ENCODE measurements at regions not wholly inside any gene's neighbourhood (a gene's known extent, or its start where the extent isn't known, plus 50 kb on each side); places are given as distances from the start of the nearest gene placed in this dataset.

GRCh38 chr11:134689886-134690285 lies 277.8 kb upstream of the B3GAT1 start:
- H3K9me3 ChIP-seq, result no peaks in the 10 kb centered on the region
- no peaks in the 10 kb centered on the region for H3K36me3 ChIP-seq
- WGBS, 4 donors, result 57 to 73% (median 70%) methylated on average over 2 of the region's 2 CpGs
- no peak overlapping the region for H3K27ac ChIP-seq
- H3K27me3 ChIP-seq, result peaks cover 0 to 48% (median 6%) of the 10 kb centered on the region in 9 donors
- TF ChIP-seq CTCF (IDR thresholded peaks at IDR 0.05) (no peak), POLR2A (IDR thresholded peaks at IDR 0.05) (no peak)
- ATAC-seq (no peak), DNase-seq (no peak)
- intact Hi-C loops (cut with DNase I), result no loop called here
- H3K4me1 ChIP-seq, result no peaks in the 10 kb centered on the region
- H3K4me3 ChIP-seq, result no peak overlapping the region

GRCh38 chr11:134687548-134687947 lies 275.5 kb upstream of the B3GAT1 start:
- intact Hi-C loops (cut with DNase I), result no loop called here
- Histone ChIP-seq H3K4me3 (no peak overlapping the region), H3K27me3 (peaks cover 0 to 56% (median 6%) of the 10 kb centered on the region in 9 donors), H3K27ac (no peak overlapping the region), H3K9me3 (no peaks in the 10 kb centered on the region), H3K4me1 (no peaks in the 10 kb centered on the region), H3K36me3 (no peaks in the 10 kb centered on the region)
- ATAC-seq, result no peak
- 59 to 73% (median 68%) methylated on average over 2 of the region's 2 CpGs for WGBS, 4 donors
- TF ChIP-seq POLR2A (IDR thresholded peaks at IDR 0.05) (no peak), CTCF (IDR thresholded peaks at IDR 0.05) (no peak)
- DNase-seq, result no peak

- DNase-seq, result no peak
- H3K4me3 ChIP-seq, result no peak overlapping the region
- ATAC-seq, result no peak
- H3K36me3 ChIP-seq, result no peaks in the 10 kb centered on the region
- WGBS, 4 donors, result 25 to 30% (median 28%) methylated on average over 6 of the region's 6 CpGs
- no peak for TF ChIP-seq POLR2A (IDR thresholded peaks at IDR 0.05)
- H3K27me3 ChIP-seq, result peaks cover 0 to 57% (median 7%) of the 10 kb centered on the region in 9 donors
- H3K4me1 ChIP-seq, result no peaks in the 10 kb centered on the region
- no peaks in the 10 kb centered on the region for H3K9me3 ChIP-seq
- intact Hi-C loops (cut with DNase I), result no loop called here
- H3K27ac ChIP-seq, result no peak overlapping the region
Measured at GRCh38 chr11:134686460-134687061, 274.5 kb upstream of the B3GAT1 start.

GRCh38 chr11:134685793-134686380 lies 273.8 kb upstream of the B3GAT1 start:
- no peak for TF ChIP-seq POLR2A (IDR thresholded peaks at IDR 0.05)
- TF ChIP-seq CTCF (IDR thresholded peaks at IDR 0.05), result no peak
- Histone ChIP-seq H3K4me3 (no peak overlapping the region), H3K4me1 (no peaks in the 10 kb centered on the region), H3K27me3 (peaks cover 0 to 59% (median 7%) of the 10 kb centered on the region in 9 donors), H3K9me3 (no peaks in the 10 kb centered on the region), H3K27ac (no peak overlapping the region), H3K36me3 (no peaks in the 10 kb centered on the region)
- DNase-seq (no peak), ATAC-seq (no peak)
- WGBS, 4 donors, result 59 to 71% (median 66%) methylated on average over 6 of the region's 6 CpGs
- intact Hi-C loops (cut with DNase I), result no loop called here

- no peaks in the 10 kb centered on the region for H3K9me3 ChIP-seq
- DNase-seq, result no peak
- no peak overlapping the region for H3K27ac ChIP-seq
- no peak overlapping the region for H3K4me3 ChIP-seq
- 52 to 67% (median 63%) methylated on average over 3 to 4 of the region's 4 CpGs for WGBS, 4 donors
- peaks cover 0 to 48% (median 2%) of the 10 kb centered on the region in 9 donors for H3K27me3 ChIP-seq
- no peak for ATAC-seq
- H3K4me1 ChIP-seq, result no peaks in the 10 kb centered on the region
- intact Hi-C loops (cut with DNase I), result no loop called here
- no peaks in the 10 kb centered on the region for H3K36me3 ChIP-seq
- TF ChIP-seq CTCF (IDR thresholded peaks at IDR 0.05) (no peak), POLR2A (IDR thresholded peaks at IDR 0.05) (no peak)
Measured at GRCh38 chr11:134684576-134684975, 272.5 kb upstream of the B3GAT1 start.

Measured in heart left ventricle (tissue), 16 donors.